CD4-positive, CD25-positive, alpha-beta regulatory T cell (primary cell): ENCODE measurements at regions not wholly inside any gene's neighbourhood (a gene's known extent, or its start where the extent isn't known, plus 50 kb on each side); places are given as distances from the start of the nearest gene placed in this dataset.

Experiments used
- ATAC-seq, 2 donors: fragments of 150-1000 bp; cut with Tn5 transposase; one replicate each; pipeline ENCODE4 v1.10.0; 2021; ENCODE audit warnings: low read depth in 2 of 2, moderate number of reproducible peaks in 2 of 2, moderate library complexity in 1 of 2
- DNase-seq, 3 donors: peaks; one replicate each; pipeline versions ENCODE4 v3.0.0 to v3.0.0-alpha.2; 2012 to 2022; ENCODE audit warnings: mixed read lengths in 1 of 3
- H3K27ac ChIP-seq: one replicate; pipeline ENCODE4 v1.7.0; 2013; ENCODE audit warnings: mild to moderate bottlenecking, low read length; ENCODE audit not compliant: insufficient read depth, poor library complexity, severe bottlenecking
- H3K27me3 ChIP-seq: one replicate; pipeline ENCODE4 v1.7.0; 2013; ENCODE audit warnings: low read length; ENCODE audit not compliant: control insufficient read depth, insufficient read depth
- H3K36me3 ChIP-seq: one replicate; pipeline ENCODE4 v1.7.0; 2013; ENCODE audit warnings: mild to moderate bottlenecking, low read length, moderate library complexity; ENCODE audit not compliant: control insufficient read depth, insufficient read depth
- H3K4me1 ChIP-seq: 2 replicates; pipeline ENCODE4 v1.7.0; 2013; ENCODE audit warnings: mild to moderate bottlenecking, low read length; ENCODE audit not compliant: insufficient read depth, control insufficient read depth, poor library complexity, severe bottlenecking
- H3K4me3 ChIP-seq: one replicate; pipeline ENCODE4 v1.7.0; 2013; ENCODE audit warnings: low read depth, mild to moderate bottlenecking, low read length, moderate library complexity
- H3K9me3 ChIP-seq, 2 experiments: 1 replicate in 1 of 2; 2 replicates in 1 of 2; pipeline ENCODE4 v1.7.0; 2013; ENCODE audit warnings: low read length in 2 of 2, mild to moderate bottlenecking in 1 of 2, moderate library complexity in 1 of 2; ENCODE audit not compliant: control insufficient read depth in 2 of 2
- H3K27ac Mint-ChIP-seq, 3 donors: one replicate each; pipeline ENCODE4 v1.8.0; 2020 to 2022; ENCODE audit warnings: mild to moderate bottlenecking in 3 of 3, mixed read lengths in 3 of 3, moderate library complexity in 2 of 3
- H3K27me3 Mint-ChIP-seq: one replicate; pipeline ENCODE4 v1.8.0; 2022; ENCODE audit warnings: mild to moderate bottlenecking, mixed read lengths
- H3K36me3 Mint-ChIP-seq: one replicate; pipeline ENCODE4 v1.8.0; 2020; ENCODE audit warnings: mixed read lengths
- H3K4me1 Mint-ChIP-seq, 4 donors: one replicate each; pipeline ENCODE4 v1.8.0; 2020 to 2022; ENCODE audit warnings: mixed read lengths in 4 of 4, mild to moderate bottlenecking in 1 of 4
- H3K4me3 Mint-ChIP-seq, 4 donors: one replicate each; pipeline ENCODE4 v1.8.0; 2020 to 2022; ENCODE audit warnings: mild to moderate bottlenecking in 4 of 4, mixed read lengths in 4 of 4, moderate library complexity in 3 of 4
- H3K9me3 Mint-ChIP-seq, 7 donors: one replicate each; pipeline ENCODE4 v1.8.0; 2020 to 2022; ENCODE audit warnings: mixed read lengths in 7 of 7, mild to moderate bottlenecking in 3 of 7, moderate library complexity in 2 of 7

GRCh38 chr7:34240417-34240816, 335.1 kb downstream of the BMPER start:
- ATAC-seq (no peak), DNase-seq (no peak)
- Mint-ChIP-seq H3K4me3 (no peak overlapping the region), H3K36me3 (no peaks in the 10 kb centered on the region), H3K4me1 (no peaks in the 10 kb centered on the region), H3K27me3 (no peaks in the 10 kb centered on the region), H3K27ac (no peak overlapping the region), H3K9me3 (peaks cover 0 to 8% (median under 1%) of the 10 kb centered on the region in 7 donors)
- Histone ChIP-seq H3K36me3 (no peaks in the 10 kb centered on the region), H3K9me3 (peaks cover 0 to 2% of the 10 kb centered on the region in 2 experiments), H3K27me3 (no peaks in the 10 kb centered on the region), H3K4me1 (no peaks in the 10 kb centered on the region), H3K4me3 (no peak overlapping the region), H3K27ac (no peak overlapping the region)

- H3K27ac Mint-ChIP-seq: no peak overlapping the region
- no peaks in the 10 kb centered on the region for H3K36me3 ChIP-seq
- no peaks in the 10 kb centered on the region for H3K27me3 Mint-ChIP-seq
- no peaks in the 10 kb centered on the region for H3K4me1 Mint-ChIP-seq
- H3K9me3 Mint-ChIP-seq: peaks cover 0 to 8% (median 2%) of the 10 kb centered on the region in 7 donors
- no peak overlapping the region for H3K4me3 ChIP-seq
- DNase-seq (no peak), ATAC-seq (no peak)
- no peaks in the 10 kb centered on the region for H3K9me3 ChIP-seq
- no peak overlapping the region for H3K27ac ChIP-seq
- H3K27me3 ChIP-seq: no peaks in the 10 kb centered on the region
- H3K4me3 Mint-ChIP-seq: no peak overlapping the region
- no peaks in the 10 kb centered on the region for H3K36me3 Mint-ChIP-seq
- H3K4me1 ChIP-seq: no peaks in the 10 kb centered on the region
Observed at GRCh38 chr7:34242391-34242790, 337.1 kb downstream of the BMPER start.

GRCh38 chr7:34245246-34245645, 339.9 kb downstream of the BMPER start:
- Mint-ChIP-seq H3K9me3 (peaks cover 0 to 8% (median 3%) of the 10 kb centered on the region in 7 donors), H3K27ac (no peak overlapping the region), H3K4me1 (no peaks in the 10 kb centered on the region), H3K27me3 (no peaks in the 10 kb centered on the region), H3K4me3 (no peak overlapping the region), H3K36me3 (no peaks in the 10 kb centered on the region)
- no peak overlapping the region for H3K27ac ChIP-seq
- no peaks in the 10 kb centered on the region for H3K36me3 ChIP-seq
- no peaks in the 10 kb centered on the region for H3K4me1 ChIP-seq
- ATAC-seq (no peak), DNase-seq (no peak)
- no peaks in the 10 kb centered on the region for H3K27me3 ChIP-seq
- H3K9me3 ChIP-seq: no peaks in the 10 kb centered on the region
- no peak overlapping the region for H3K4me3 ChIP-seq

GRCh38 chr7:34247468-34247867, 342.1 kb downstream of the BMPER start:
- no peaks in the 10 kb centered on the region for H3K27me3 Mint-ChIP-seq
- no peaks in the 10 kb centered on the region for H3K9me3 ChIP-seq
- ATAC-seq: no peak
- H3K4me3 Mint-ChIP-seq: no peak overlapping the region
- H3K9me3 Mint-ChIP-seq: peaks cover 0 to 8% (median 3%) of the 10 kb centered on the region in 7 donors
- no peaks in the 10 kb centered on the region for H3K4me1 Mint-ChIP-seq
- no peak overlapping the region for H3K27ac ChIP-seq
- H3K27me3 ChIP-seq: no peaks in the 10 kb centered on the region
- H3K4me1 ChIP-seq: no peaks in the 10 kb centered on the region
- H3K36me3 Mint-ChIP-seq: no peaks in the 10 kb centered on the region
- no peaks in the 10 kb centered on the region for H3K36me3 ChIP-seq
- no peak for DNase-seq
- H3K27ac Mint-ChIP-seq: no peak overlapping the region
- H3K4me3 ChIP-seq: no peak overlapping the region

- DNase-seq: no peak
- no peaks in the 10 kb centered on the region for H3K27me3 Mint-ChIP-seq
- H3K4me1 Mint-ChIP-seq: no peaks in the 10 kb centered on the region
- peaks cover 0 to 8% (median 2%) of the 10 kb centered on the region in 7 donors for H3K9me3 Mint-ChIP-seq
- no peak overlapping the region for H3K27ac Mint-ChIP-seq
- Histone ChIP-seq H3K27me3 (no peaks in the 10 kb centered on the region), H3K4me3 (no peak overlapping the region), H3K36me3 (no peaks in the 10 kb centered on the region), H3K27ac (no peak overlapping the region), H3K9me3 (no peaks in the 10 kb centered on the region), H3K4me1 (no peaks in the 10 kb centered on the region)
- H3K4me3 Mint-ChIP-seq: no peak overlapping the region
- no peaks in the 10 kb centered on the region for H3K36me3 Mint-ChIP-seq
- no peak for ATAC-seq
Observed at GRCh38 chr7:34249192-34249591, 343.9 kb downstream of the BMPER start.

- no peaks in the 10 kb centered on the region for H3K9me3 ChIP-seq
- H3K36me3 ChIP-seq: no peaks in the 10 kb centered on the region
- ATAC-seq: no peak
- no peak for DNase-seq
- H3K4me1 Mint-ChIP-seq: no peaks in the 10 kb centered on the region
- no peaks in the 10 kb centered on the region for H3K27me3 Mint-ChIP-seq
- no peak overlapping the region for H3K4me3 Mint-ChIP-seq
- H3K4me1 ChIP-seq: no peaks in the 10 kb centered on the region
- H3K36me3 Mint-ChIP-seq: no peaks in the 10 kb centered on the region
- H3K4me3 ChIP-seq: no peak overlapping the region
- H3K27me3 ChIP-seq: no peaks in the 10 kb centered on the region
- no peak overlapping the region for H3K27ac Mint-ChIP-seq
- H3K9me3 Mint-ChIP-seq: peaks cover 0 to 5% (median 2%) of the 10 kb centered on the region in 7 donors
- no peak overlapping the region for H3K27ac ChIP-seq
Observed at GRCh38 chr7:34260279-34260678, 354.9 kb downstream of the BMPER start.

- ATAC-seq (no peak), DNase-seq (no peak)
- Histone ChIP-seq H3K27me3 (no peaks in the 10 kb centered on the region), H3K4me1 (no peaks in the 10 kb centered on the region), H3K27ac (no peak overlapping the region), H3K9me3 (no peaks in the 10 kb centered on the region), H3K4me3 (no peak overlapping the region), H3K36me3 (no peaks in the 10 kb centered on the region)
- Mint-ChIP-seq H3K36me3 (no peaks in the 10 kb centered on the region), H3K27ac (no peak overlapping the region), H3K27me3 (no peaks in the 10 kb centered on the region), H3K4me1 (no peaks in the 10 kb centered on the region), H3K9me3 (peaks cover 0 to 5% (median 2%) of the 10 kb centered on the region in 7 donors), H3K4me3 (no peak overlapping the region)
Observed at GRCh38 chr7:34263168-34263567, 357.8 kb downstream of the BMPER start.

GRCh38 chr7:34269084-34269483, 363.7 kb downstream of the BMPER start:
- Mint-ChIP-seq H3K27me3 (no peaks in the 10 kb centered on the region), H3K9me3 (peaks cover 0 to 10% (median 2%) of the 10 kb centered on the region in 7 donors), H3K36me3 (no peaks in the 10 kb centered on the region), H3K27ac (no peak overlapping the region), H3K4me1 (no peaks in the 10 kb centered on the region), H3K4me3 (no peak overlapping the region)
- Histone ChIP-seq H3K36me3 (no peaks in the 10 kb centered on the region), H3K27ac (no peak overlapping the region), H3K9me3 (no peaks in the 10 kb centered on the region), H3K4me3 (no peak overlapping the region), H3K27me3 (no peaks in the 10 kb centered on the region), H3K4me1 (no peaks in the 10 kb centered on the region)
- DNase-seq (no peak), ATAC-seq (no peak)
